GM12878 (cell line): ENCODE measurements at regions not wholly inside any gene's neighbourhood (a gene's known extent, or its start where the extent isn't known, plus 50 kb on each side); places are given as distances from the start of the nearest gene placed in this dataset.
A peak's percentile ranks its signal among the peaks of the same experiment; 100 is the strongest.

Experiments used
- ATAC-seq: fragments of 200-7000 bp; cut with Tn5 transposase; 3 replicates; pipeline ENCODE4 v1.9.1; 2020; ENCODE audit warnings: mild to moderate bottlenecking, moderate library complexity
- BruUV-seq: library from RNA; stranded (reverse); fragments of 400-500 nt; replicated peaks from 2 replicates; lab custom pipeline; 2021; lab: Mats Ljungman, UMichigan
- CTCF ChIA-PET: fragments of 300-600 bp; sonication (Branson Sonifier 250); formaldehyde crosslinking; extraction: SDS; loops from one replicate; lab custom pipeline; 2021; ENCODE audit warnings: inconsistent platforms; lab: Yijun Ruan, JAX
- POLR2A ChIA-PET: fragments of 350-600 bp; formaldehyde crosslinking; extraction: SDS; loops from one replicate; lab custom pipeline; 2021; ENCODE audit warnings: inconsistent platforms; lab: Charles Lee
- RAD21 ChIA-PET: fragments of 300-600 bp; sonication (Branson Sonifier 250); formaldehyde crosslinking; loops from one replicate; lab custom pipeline; 2023; ENCODE audit warnings: antibody characterized with exemption; ENCODE audit not compliant: unreplicated experiment; lab: Charles Lee
- SMC1A ChIA-PET: fragments of 300-600 bp; sonication (Branson Sonifier 250); formaldehyde crosslinking; loops from one replicate; lab custom pipeline; 2023; ENCODE audit not compliant: unreplicated experiment, uncharacterized antibody; lab: Charles Lee
- DNase-seq: peaks from one replicate; pipeline ENCODE4 v3.0.0-alpha.2; 2011; ENCODE audit warnings: low read depth, low spot score
- FAIRE-seq: peaks from 3 replicates; lab custom pipeline; 2011; peaks lifted over from hg19 to GRCh38; lab: Jason Lieb, UNC
- H2AFZ ChIP-seq: 2 replicates; pipeline ENCODE4 v1.6.0; 2011; ENCODE audit warnings: low read depth, low read length, control low read depth; ENCODE audit not compliant: control insufficient read depth
- H3K27ac ChIP-seq: 2 replicates; pipeline ENCODE4 v1.5.1; 2011; ENCODE audit warnings: control low read depth; ENCODE audit not compliant: control insufficient read depth, insufficient read depth
- H3K27me3 ChIP-seq, 2 experiments: replicated peaks in 1 of 2; 2 replicates each; pipeline versions ENCODE4 v1.6.0 to v1.6.1; 2011; ENCODE audit warnings: low read length in 1 of 2; ENCODE audit not compliant: control insufficient read depth in 2 of 2, insufficient read depth in 2 of 2
- H3K36me3 ChIP-seq, 2 experiments: 2 replicates each; pipeline ENCODE4 v1.5.1; 2011; ENCODE audit warnings: low read length in 1 of 2; ENCODE audit not compliant: control insufficient read depth in 2 of 2, insufficient read depth in 2 of 2
- H3K4me1 ChIP-seq: 2 replicates; pipeline ENCODE4 v1.6.1; 2011; ENCODE audit warnings: mild to moderate bottlenecking, low read length, moderate library complexity, mixed read lengths; ENCODE audit not compliant: control insufficient read depth, insufficient read depth
- H3K4me2 ChIP-seq: 2 replicates; pipeline ENCODE4 v1.6.0; 2011; ENCODE audit warnings: control low read depth; ENCODE audit not compliant: control insufficient read depth, insufficient read depth
- H3K4me3 ChIP-seq: fragments of 200-600 bp; sonication (generic); 2 replicates; pipeline ENCODE4 v1.5.1; 2016
- H3K79me2 ChIP-seq: 2 replicates; pipeline ENCODE4 v1.6.0; 2011; ENCODE audit warnings: low read length; ENCODE audit not compliant: control insufficient read depth, insufficient read depth
- H3K9ac ChIP-seq: 2 replicates; pipeline ENCODE4 v1.8.0; 2011; ENCODE audit warnings: low read length, control low read depth, mixed read lengths; ENCODE audit not compliant: control insufficient read depth, insufficient read depth
- H3K9me3 ChIP-seq: replicated peaks from 3 replicates; pipeline ENCODE4 v1.5.1; 2011; ENCODE audit warnings: mild to moderate bottlenecking, low read length; ENCODE audit not compliant: control insufficient read depth, insufficient read depth
- H4K20me1 ChIP-seq: 2 replicates; pipeline ENCODE4 v1.6.0; 2011; ENCODE audit not compliant: control insufficient read depth, insufficient read depth
- NFYA ChIP-seq: IDR thresholded peaks from 2 replicates; pipeline ENCODE4 v1.6.1; 2011; ENCODE audit warnings: low read depth, mild to moderate bottlenecking, low read length, improper control_type of control experiment, borderline replicate concordance
- WGBS: methylation state at CpG from one replicate; pipeline ENCODE4 v1.1.6; 2016; ENCODE audit warnings: low lambda C conversion rate; ENCODE audit not compliant: insufficient replicate concordance, insufficient coverage; ENCODE audit errors: missing lambda C conversion rate; 5-methylcytosine and 5-hydroxymethylcytosine counted together
- in situ Hi-C: fragments of 300-500 bp; cut with MboI; formaldehyde crosslinking; loops from 9 replicates; pipeline ENCODE4 v1.14.3; 2018; ENCODE audit warnings: mixed read lengths
- intact Hi-C: fragments of 100-400 bp; cut with micrococcal nuclease; formaldehyde crosslinking; loops from one replicate; pipeline ENCODE4 v1.14.2; 2022; ENCODE audit not compliant: unreplicated experiment
- TF ChIP-seq, protein P1 (sequence below): IDR thresholded peaks from 2 replicates; pipeline ENCODE4 v1.6.1; 2011; ENCODE audit warnings: borderline replicate concordance, low read depth, mild to moderate bottlenecking, moderate library complexity, low read length; ENCODE audit not compliant: insufficient read depth, poor library complexity, severe bottlenecking
- TF ChIP-seq, protein P2 (sequence below): IDR thresholded peaks from 2 replicates; pipeline ENCODE4 v1.6.1; 2011; ENCODE audit warnings: mild to moderate bottlenecking, low read depth, low read length, moderate library complexity; ENCODE audit not compliant: insufficient replicate concordance

DNA sequence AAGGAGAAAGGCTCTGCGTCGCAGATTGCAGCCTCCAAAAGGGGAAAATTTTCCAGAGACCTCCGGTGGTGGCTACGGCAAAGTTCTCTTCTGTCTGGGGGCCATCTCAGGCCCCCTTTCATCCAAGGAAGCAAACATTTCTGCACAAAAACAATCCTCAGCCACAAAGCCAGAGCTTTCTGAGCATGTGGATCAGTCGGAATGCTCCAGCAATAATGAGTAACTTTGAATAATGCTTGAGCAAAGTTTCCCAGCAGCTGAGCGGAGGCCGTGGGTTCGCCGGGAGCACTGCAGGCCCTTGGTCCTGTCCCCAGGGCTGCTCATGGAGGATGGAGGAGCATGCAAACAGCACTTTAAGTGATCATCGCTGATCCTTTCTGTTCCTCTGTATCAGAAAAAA, 60.2 kb upstream of the UNC5A start:
- H4K20me1 ChIP-seq: no peaks in the 10 kb centered on the region
- no peaks in the 10 kb centered on the region for H3K4me1 ChIP-seq
- H3K9me3 ChIP-seq: no peaks in the 10 kb centered on the region
- CTCF ChIA-PET: interaction anchor here (1.2 kb wide), 1 partner anchor 89 kb away, joined by 3 read pairs; no protein-coding TSS in a partner anchor
- no peaks in the 10 kb centered on the region for H3K36me3 ChIP-seq
- intact Hi-C loops (no loop called here), in situ Hi-C loops (no loop called here)
- H3K4me2 ChIP-seq: no peak overlapping the region
- no peak for FAIRE-seq
- H3K79me2 ChIP-seq: no peaks in the 10 kb centered on the region
- H3K27ac ChIP-seq: no peak overlapping the region
- WGBS: 62% methylated on average over 10 of the region's 10 CpGs
- no peak overlapping the region for H3K4me3 ChIP-seq
- peaks cover 3 to 8% of the 10 kb centered on the region in 2 experiments; a peak in 2 of 4 replicates for H3K27me3 ChIP-seq
- H3K9ac ChIP-seq: no peak overlapping the region
- no peak for DNase-seq
- ATAC-seq: no peak
- H2AFZ ChIP-seq: no peak overlapping the region
- RAD21 ChIA-PET: interaction anchor here (0.9 kb wide), 1 partner anchor 89 kb away, joined by 3 read pairs; no protein-coding TSS in a partner anchor
- SMC1A ChIA-PET: no interaction called here
- no peak for TF ChIP-seq NFYA
- TF ChIP-seq, protein P1, sequence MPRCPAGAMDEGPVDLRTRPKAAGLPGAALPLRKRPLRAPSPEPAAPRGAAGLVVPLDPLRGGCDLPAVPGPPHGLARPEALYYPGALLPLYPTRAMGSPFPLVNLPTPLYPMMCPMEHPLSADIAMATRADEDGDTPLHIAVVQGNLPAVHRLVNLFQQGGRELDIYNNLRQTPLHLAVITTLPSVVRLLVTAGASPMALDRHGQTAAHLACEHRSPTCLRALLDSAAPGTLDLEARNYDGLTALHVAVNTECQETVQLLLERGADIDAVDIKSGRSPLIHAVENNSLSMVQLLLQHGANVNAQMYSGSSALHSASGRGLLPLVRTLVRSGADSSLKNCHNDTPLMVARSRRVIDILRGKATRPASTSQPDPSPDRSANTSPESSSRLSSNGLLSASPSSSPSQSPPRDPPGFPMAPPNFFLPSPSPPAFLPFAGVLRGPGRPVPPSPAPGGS: peak; percentile 56
- TF ChIP-seq, protein P2, sequence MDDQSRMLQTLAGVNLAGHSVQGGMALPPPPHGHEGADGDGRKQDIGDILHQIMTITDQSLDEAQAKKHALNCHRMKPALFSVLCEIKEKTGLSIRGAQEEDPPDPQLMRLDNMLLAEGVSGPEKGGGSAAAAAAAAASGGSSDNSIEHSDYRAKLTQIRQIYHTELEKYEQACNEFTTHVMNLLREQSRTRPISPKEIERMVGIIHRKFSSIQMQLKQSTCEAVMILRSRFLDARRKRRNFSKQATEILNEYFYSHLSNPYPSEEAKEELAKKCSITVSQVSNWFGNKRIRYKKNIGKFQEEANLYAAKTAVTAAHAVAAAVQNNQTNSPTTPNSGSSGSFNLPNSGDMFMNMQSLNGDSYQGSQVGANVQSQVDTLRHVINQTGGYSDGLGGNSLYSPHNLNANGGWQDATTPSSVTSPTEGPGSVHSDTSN: peak; percentile 14
- POLR2A ChIA-PET: no interaction called here
- BruUV-seq: no TSS peak
